OCI-LY1 (cell line): ENCODE measurements at regions not wholly inside any gene's neighbourhood (a gene's known extent, or its start where the extent isn't known, plus 50 kb on each side); places are given as distances from the start of the nearest gene placed in this dataset.

Experiments used
- CTCF ChIP-seq: fragments of 200-600 bp; sonication (generic), shearing (Covaris generic); IDR thresholded peaks from 2 replicates; pipeline ENCODE4 v1.5.1; 2017; ENCODE audit warnings: mild to moderate bottlenecking, antibody characterized with exemption, low read length, moderate library complexity, mixed read lengths
- EZH2 ChIP-seq: fragments of 200-600 bp; sonication (generic), shearing (Covaris generic); IDR thresholded peaks from 2 replicates; pipeline ENCODE4 v1.8.0; 2017; ENCODE audit warnings: borderline replicate concordance, mixed run types, mild to moderate bottlenecking, antibody characterized with exemption, low read length, moderate library complexity, mixed read lengths

GRCh38 chr2:237150831-237151375 is 65.2 kb downstream of the COPS8 start:
- no peak for TF ChIP-seq CTCF
- TF ChIP-seq EZH2: no peak
